ENCODE measurements at regions not wholly inside any gene's neighbourhood (a gene's known extent, or its start where the extent isn't known, plus 50 kb on each side); places are given as distances from the start of the nearest gene placed in this dataset.

DNA sequence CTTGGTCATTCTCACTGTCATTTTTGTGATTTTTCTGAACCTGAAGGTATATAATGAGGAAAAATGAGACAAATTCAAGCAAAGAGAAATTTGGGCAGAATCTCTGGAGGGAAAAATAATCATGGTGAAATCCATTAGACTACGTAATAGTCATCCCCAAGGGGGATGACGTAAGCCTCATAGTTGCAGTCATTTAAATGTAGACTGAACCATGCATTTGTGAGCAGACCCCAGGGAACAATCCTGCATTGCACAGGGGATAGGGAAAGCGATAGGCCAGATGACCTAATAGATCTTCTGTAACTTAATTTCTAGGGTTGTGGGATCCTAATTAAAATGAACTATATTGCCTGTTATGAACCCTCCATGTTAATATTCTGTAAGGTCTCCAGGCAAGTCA, 167.4 kb upstream of the C1orf21 start:
- no peak for DNase-seq (ENCODE audit: low read depth)

GRCh38 chr1:184219883-184220282, 166.9 kb upstream of the C1orf21 start:
- DNase-seq (ENCODE audit: low read depth) = no peak

- no peak for DNase-seq (ENCODE audit: low read depth)
Measured at GRCh38 chr1:184221087-184221486, 165.7 kb upstream of the C1orf21 start.

DNA sequence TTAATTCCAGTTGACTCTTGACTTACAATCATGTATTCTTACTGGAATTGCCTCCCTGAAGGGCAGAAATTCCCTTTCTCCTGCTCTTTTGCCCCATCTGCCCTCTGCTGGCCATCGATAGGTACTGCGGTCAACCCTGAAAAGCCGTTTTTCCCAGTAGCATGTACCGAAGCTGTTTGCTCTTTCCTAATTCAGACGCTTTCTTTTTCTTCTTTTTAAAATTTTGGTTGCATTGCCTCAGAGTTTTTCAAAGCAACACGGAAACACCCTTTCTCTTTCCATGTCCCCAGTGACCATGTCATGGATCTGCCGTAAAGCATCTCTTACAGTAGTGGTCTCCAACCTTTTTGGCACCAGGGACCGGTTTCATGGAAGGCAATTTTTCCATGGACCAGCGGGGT, 164.2 kb upstream of the C1orf21 start:
- peak; percentile 46 for DNase-seq (ENCODE audit: low read depth)

GRCh38 chr1:184223216-184223615, 163.6 kb upstream of the C1orf21 start:
- no peak for DNase-seq (ENCODE audit: low read depth)

GRCh38 chr1:184225283-184226099, 161.3 kb upstream of the C1orf21 start:
- no peak for DNase-seq (ENCODE audit: low read depth)

- DNase-seq (ENCODE audit: low read depth) = no peak
Measured at GRCh38 chr1:184226100-184226487, 160.7 kb upstream of the C1orf21 start.

GRCh38 chr1:184228558-184228957, 158.3 kb upstream of the C1orf21 start:
- DNase-seq (ENCODE audit: low read depth) = no peak

DNA sequence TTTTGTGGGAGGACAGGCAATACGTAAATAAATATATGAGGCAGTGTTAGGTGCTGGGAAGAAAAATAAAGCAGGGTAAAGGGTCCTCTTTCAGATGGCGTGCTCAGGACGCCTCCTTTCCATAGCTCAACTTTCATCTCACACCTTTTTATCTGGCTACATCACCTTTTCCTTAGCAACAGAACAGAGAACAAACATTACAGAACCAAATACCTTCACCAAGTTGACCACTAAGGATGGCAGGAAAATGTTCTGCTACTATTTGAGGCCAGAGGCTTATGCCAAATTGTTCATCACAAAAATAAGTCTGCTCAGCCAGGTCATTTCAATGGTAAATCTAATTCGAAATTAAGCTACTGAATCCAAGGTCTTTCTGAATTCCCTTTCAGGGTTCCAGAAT, 149.2 kb upstream of the C1orf21 start:
- DNase-seq (ENCODE audit: low read depth) = no peak

DNA sequence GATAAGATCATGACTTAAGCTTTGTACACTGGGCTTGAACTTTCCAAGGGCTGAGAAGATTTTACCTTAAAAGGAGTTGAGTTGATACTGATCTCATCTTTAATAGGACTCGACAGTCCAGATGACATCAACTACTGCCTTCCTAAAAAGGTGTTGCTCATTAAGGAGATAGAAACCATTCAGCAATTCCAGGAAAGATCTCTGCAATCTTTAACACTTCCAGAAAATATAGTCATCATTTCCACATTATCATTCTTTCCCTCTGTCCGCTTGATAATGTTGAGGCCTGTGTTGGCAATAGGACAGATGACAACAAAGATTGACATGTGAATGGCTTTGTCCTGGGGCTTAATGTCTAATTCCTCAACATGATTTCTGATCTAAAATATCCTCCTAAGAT, 145.4 kb upstream of the C1orf21 start:
- DNase-seq (ENCODE audit: low read depth) = no peak

DNA sequence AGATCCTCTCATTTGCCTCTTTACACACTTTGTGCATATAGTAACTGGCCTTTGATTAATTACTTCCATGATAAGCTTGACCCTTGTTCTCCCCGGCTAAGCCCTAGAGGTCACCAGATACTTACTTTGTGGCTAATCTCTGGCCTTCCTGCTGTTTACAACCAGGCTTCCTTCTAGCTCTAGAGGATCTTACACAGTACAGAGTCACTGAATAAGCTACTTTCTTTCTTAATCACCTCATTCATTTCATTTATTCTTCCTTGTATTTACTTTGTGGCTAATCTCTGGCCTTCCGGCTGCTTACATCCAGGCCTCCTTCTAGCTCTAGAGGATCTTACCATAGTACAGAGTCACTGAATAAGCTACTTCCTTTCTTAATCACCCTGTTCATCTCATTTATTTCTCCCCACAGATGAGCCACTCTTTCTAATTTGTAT, 144.3 kb upstream of the C1orf21 start:
- DNase-seq (ENCODE audit: low read depth) = peak; percentile 17

- DNase-seq (ENCODE audit: low read depth) = no peak
Measured at GRCh38 chr1:184244962-184245361, 141.9 kb upstream of the C1orf21 start.

DNA sequence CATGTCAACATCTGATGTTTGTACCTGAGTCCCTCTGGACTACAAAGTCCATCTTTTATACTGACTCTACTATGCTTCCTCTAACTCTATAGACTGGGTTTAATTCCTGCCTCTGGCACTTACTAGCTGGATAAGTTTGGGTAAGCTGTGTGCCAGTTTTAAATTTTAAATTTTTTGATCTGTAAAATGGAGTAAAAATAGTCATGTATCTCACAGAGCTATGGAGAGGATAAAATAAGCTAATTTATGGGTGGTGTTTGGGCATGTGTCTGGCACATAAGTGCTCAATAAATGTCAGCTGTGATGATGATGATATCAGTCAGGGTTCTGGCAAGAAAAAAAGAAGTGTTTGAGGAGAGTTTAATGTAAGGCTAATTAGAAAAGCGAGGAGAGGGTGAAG, 139.2 kb upstream of the C1orf21 start:
- DNase-seq (ENCODE audit: low read depth) = no peak

GRCh38 chr1:184253921-184254320, 132.9 kb upstream of the C1orf21 start:
- no peak for DNase-seq (ENCODE audit: low read depth)

DNA sequence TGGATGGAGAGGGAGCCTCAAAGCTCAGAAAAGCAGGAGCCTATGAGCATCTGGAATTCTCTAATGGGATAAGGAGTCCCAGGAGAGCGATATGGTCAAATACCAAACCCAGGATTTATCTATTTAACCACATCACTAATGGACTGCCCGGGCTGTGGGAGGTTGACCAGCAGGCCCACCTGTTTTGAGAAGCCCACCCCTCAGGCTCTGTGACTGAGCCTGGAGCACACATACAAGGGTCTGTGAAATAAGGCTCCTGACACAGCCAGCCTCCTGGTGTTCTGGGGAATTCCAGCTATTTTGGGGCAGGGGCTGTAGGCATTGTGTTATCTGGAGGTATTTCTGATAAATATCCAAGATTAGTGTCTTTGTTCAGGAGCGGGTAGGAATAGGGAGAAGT, 132.0 kb upstream of the C1orf21 start:
- no peak for DNase-seq (ENCODE audit: low read depth)

GRCh38 chr1:184255560-184255959, 131.3 kb upstream of the C1orf21 start:
- DNase-seq (ENCODE audit: low read depth) = no peak

DNA sequence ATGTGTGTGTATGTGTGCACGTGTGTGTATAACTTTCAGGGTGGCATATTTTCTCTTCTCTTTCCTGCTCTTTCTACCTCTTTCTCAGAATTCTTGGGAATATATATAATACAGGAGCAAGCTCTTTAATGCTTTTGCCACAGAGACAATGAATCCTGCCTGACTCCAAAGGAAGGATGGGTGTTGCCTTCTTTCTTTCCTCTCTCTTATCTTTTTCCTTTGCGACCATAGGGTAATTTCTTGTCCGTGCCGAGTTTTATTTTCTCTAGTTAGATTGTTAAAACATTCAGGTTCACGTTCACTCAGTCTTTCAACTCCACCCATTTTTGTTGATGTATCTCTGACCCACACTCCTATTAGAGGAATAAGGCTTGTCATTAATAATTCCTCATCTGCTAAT, 129.0 kb upstream of the C1orf21 start:
- no peak for DNase-seq (ENCODE audit: low read depth)

DNA sequence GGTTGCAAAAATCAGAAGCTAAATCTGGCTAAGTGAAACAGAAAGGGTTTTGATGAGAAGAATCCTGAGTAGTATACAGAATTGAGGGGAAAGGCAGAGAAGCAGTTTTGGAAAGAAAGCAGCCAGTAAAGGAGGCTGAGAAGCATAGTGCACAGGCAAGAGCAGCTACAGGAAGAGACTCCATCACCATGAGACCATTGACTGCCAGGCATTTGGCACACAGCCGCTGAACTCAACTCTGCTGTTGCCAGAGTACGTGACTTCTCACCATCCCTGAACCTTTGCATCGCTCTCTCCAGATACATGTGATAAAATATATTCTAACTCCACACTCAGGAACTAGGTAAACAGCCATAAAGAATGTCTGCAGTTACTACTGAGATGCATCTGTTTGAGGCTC, 128.3 kb upstream of the C1orf21 start:
- DNase-seq (ENCODE audit: low read depth) = no peak

DNA sequence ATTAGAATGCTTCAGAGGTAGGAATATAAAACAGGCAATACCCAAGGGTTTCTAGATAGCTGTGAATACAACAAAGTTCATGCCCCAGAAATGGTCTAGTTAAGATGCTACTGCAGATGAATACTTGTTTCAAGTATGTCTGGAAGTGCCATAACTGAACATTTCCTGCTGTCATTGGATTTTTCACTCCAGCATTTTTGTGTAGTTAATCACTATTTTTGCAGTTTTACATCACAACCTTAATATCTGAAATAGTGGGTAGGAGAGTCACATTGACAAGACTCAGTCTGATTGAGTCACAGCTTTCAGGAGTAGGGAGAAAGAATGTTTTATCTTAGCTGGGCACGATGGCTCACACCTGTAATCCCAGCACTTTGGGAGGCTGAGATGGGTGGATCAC, 126.4 kb upstream of the C1orf21 start:
- DNase-seq (ENCODE audit: low read depth) = peak; percentile 37

DNA sequence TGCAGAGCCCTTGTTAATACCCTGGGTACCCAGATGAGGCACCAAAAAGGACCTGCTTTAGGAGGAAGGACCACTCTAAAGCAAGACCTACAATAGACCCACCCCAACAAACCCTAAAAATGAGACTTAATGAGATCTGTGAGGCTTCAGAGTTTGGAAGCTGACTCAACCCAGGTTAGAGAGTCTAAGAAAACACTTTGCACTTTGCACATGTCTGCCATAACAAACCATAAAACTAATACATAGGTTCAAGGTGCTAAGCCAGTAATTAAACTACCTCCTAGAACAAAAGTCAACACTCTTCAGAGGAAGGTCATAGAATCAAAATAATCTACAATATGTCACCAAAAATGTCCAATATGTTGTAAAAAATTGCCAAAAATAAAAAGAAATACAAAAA, 124.7 kb upstream of the C1orf21 start:
- no peak for DNase-seq (ENCODE audit: low read depth)

DNA sequence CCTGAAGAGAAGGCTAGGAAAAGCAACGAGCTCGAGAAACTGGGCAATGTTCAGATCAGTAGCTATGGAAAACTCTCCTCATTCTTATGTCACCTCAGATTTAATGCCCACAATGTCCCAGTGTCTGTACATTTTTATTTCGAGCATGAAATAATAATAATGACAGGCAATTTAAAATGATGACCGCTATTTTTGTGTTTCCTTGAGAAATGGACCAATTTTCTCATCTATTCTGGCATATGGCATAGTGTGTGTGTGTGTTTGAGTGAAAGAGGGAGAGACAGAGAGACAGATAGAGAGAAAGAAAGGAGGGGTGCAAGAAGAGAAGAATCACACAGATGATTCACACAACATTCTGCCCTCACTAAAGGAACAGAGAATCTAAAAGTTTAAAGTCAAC, 119.1 kb upstream of the C1orf21 start:
- DNase-seq (ENCODE audit: low read depth) = no peak

GRCh38 chr1:184270556-184270955, 116.3 kb upstream of the C1orf21 start:
- DNase-seq (ENCODE audit: low read depth) = peak; percentile 19

GRCh38 chr1:184272175-184272866, 114.5 kb upstream of the C1orf21 start:
- DNase-seq (ENCODE audit: low read depth) = peak; percentile 39

Data from Daoy (cell line).